ENCODE measurements at regions not wholly inside any gene's neighbourhood (a gene's known extent, or its start where the extent isn't known, plus 50 kb on each side); places are given as distances from the start of the nearest gene placed in this dataset.

DNA sequence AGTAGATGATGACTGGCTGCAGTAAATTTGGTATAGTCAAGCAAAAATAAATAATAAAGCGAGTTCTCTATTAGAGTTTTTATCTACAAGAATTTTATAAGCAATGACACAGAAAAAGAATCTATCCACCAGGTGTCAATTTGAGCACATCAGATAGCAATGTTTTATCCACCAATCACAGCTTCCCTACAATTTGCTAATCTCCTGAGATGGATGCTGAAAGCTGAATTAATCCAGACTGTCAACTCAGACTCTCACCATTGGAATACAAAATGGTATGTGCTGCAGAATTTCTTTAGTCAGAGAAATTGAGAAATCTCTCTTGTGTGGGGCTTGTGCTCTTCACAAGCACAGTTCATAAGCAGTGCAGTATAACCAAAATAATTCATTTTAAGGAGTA is 888.9 kb upstream of the GHITM start (continued):
- TF ChIP-seq, protein P1, sequence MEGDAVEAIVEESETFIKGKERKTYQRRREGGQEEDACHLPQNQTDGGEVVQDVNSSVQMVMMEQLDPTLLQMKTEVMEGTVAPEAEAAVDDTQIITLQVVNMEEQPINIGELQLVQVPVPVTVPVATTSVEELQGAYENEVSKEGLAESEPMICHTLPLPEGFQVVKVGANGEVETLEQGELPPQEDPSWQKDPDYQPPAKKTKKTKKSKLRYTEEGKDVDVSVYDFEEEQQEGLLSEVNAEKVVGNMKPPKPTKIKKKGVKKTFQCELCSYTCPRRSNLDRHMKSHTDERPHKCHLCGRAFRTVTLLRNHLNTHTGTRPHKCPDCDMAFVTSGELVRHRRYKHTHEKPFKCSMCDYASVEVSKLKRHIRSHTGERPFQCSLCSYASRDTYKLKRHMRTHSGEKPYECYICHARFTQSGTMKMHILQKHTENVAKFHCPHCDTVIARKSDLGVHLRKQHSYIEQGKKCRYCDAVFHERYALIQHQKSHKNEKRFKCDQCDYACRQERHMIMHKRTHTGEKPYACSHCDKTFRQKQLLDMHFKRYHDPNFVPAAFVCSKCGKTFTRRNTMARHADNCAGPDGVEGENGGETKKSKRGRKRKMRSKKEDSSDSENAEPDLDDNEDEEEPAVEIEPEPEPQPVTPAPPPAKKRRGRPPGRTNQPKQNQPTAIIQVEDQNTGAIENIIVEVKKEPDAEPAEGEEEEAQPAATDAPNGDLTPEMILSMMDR (IDR thresholded peaks at IDR 0.05): no peak
- no peak for TF ChIP-seq RAD21 (conservative IDR thresholded peaks at IDR 0.05 in 1 of 2, IDR thresholded peaks at IDR 0.05 in 1 of 2)

GRCh38 chr10:83252169-83252568 is 887.1 kb upstream of the GHITM start:
- no peak for TF ChIP-seq NPAS2 (CRISPR knock-in tag; IDR thresholded peaks at IDR 0.05; ENCODE audit: borderline replicate concordance)
- no peak for TF ChIP-seq MAX (IDR thresholded peaks at IDR 0.05)
- no peak for TF ChIP-seq PBX3 (IDR thresholded peaks at IDR 0.05)
- TF ChIP-seq, protein P2, sequence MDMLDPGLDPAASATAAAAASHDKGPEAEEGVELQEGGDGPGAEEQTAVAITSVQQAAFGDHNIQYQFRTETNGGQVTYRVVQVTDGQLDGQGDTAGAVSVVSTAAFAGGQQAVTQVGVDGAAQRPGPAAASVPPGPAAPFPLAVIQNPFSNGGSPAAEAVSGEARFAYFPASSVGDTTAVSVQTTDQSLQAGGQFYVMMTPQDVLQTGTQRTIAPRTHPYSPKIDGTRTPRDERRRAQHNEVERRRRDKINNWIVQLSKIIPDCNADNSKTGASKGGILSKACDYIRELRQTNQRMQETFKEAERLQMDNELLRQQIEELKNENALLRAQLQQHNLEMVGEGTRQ (IDR thresholded peaks at IDR 0.05): no peak
- TF ChIP-seq KDM1A (IDR thresholded peaks at IDR 0.05; ENCODE audit: low read depth): no peak
- TF ChIP-seq, protein P3, sequence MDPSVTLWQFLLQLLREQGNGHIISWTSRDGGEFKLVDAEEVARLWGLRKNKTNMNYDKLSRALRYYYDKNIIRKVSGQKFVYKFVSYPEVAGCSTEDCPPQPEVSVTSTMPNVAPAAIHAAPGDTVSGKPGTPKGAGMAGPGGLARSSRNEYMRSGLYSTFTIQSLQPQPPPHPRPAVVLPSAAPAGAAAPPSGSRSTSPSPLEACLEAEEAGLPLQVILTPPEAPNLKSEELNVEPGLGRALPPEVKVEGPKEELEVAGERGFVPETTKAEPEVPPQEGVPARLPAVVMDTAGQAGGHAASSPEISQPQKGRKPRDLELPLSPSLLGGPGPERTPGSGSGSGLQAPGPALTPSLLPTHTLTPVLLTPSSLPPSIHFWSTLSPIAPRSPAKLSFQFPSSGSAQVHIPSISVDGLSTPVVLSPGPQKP (IDR thresholded peaks at IDR 0.05; ENCODE audit: low read depth, low read length): no peak
- TF ChIP-seq RAD21 (conservative IDR thresholded peaks at IDR 0.05 in 1 of 2, IDR thresholded peaks at IDR 0.05 in 1 of 2): no peak
- no peak for TF ChIP-seq SREBF2 (IDR thresholded peaks at IDR 0.05)
- TF ChIP-seq CEBPB (IDR thresholded peaks at IDR 0.05): no peak
- no peak for TF ChIP-seq TFCP2L1 (CRISPR knock-in tag; IDR thresholded peaks at IDR 0.05)
- no peak for TF ChIP-seq NFE2L2 (conservative IDR thresholded peaks at IDR 0.05; ENCODE audit: low read length)
- TF ChIP-seq HOXA7 (CRISPR knock-in tag; IDR thresholded peaks at IDR 0.05): no peak
- no peak overlapping the region for H3K4me3 ChIP-seq
- ATAC-seq (no peak), DNase-seq (ENCODE audit: low read depth in 1 of 2, low spot score in 1 of 2) (no peak), FAIRE-seq (no peak)
- ChIA-PET CTCF (no interaction called here), POLR2A (no interaction called here)
- no peak overlapping the region for H3K27ac ChIP-seq
- no peaks in the 10 kb centered on the region for H3K4me1 ChIP-seq
- no peak overlapping the region for H3K4me2 ChIP-seq
- H3K9me3 ChIP-seq: peaks cover 7% of the 10 kb centered on the region; the same call in 1 of the 3 replicates
- WGBS (ENCODE audit: missing lambda C conversion rate): 1% methylated on average over 3 of the region's 3 CpGs

- no peak for ATAC-seq
- DNase-seq (ENCODE audit: low read depth in 1 of 2, low spot score in 1 of 2): no peak
- Histone ChIP-seq H3K4me3 (no peak overlapping the region), H3K4me1 (no peaks in the 10 kb centered on the region), H3K4me2 (no peak overlapping the region), H3K27ac (no peak overlapping the region), H3K9me3 (peaks cover 7% of the 10 kb centered on the region; the same call in 1 of the 3 replicates)
- FAIRE-seq: no peak
- TF ChIP-seq, protein P2 (IDR thresholded peaks at IDR 0.05): no peak
- TF ChIP-seq CEBPB (IDR thresholded peaks at IDR 0.05) (no peak), RAD21 (conservative IDR thresholded peaks at IDR 0.05 in 1 of 2, IDR thresholded peaks at IDR 0.05 in 1 of 2) (no peak), ZNF302 (CRISPR knock-in tag; IDR thresholded peaks at IDR 0.05) (no peak), SREBF2 (IDR thresholded peaks at IDR 0.05) (no peak), CHD2 (IDR thresholded peaks at IDR 0.05; ENCODE audit: low read length, partially characterized antibody) (no peak), TFCP2L1 (CRISPR knock-in tag; IDR thresholded peaks at IDR 0.05) (no peak), JUN (IDR thresholded peaks at IDR 0.05) (no peak), CBX2 (IDR thresholded peaks at IDR 0.05; ENCODE audit: borderline replicate concordance, low read depth) (no peak), JUNB (IDR thresholded peaks at IDR 0.05) (no peak), NR3C1 (IDR thresholded peaks at IDR 0.05) (no peak), HOXA7 (CRISPR knock-in tag; IDR thresholded peaks at IDR 0.05) (no peak)
- TF ChIP-seq, protein P4, sequence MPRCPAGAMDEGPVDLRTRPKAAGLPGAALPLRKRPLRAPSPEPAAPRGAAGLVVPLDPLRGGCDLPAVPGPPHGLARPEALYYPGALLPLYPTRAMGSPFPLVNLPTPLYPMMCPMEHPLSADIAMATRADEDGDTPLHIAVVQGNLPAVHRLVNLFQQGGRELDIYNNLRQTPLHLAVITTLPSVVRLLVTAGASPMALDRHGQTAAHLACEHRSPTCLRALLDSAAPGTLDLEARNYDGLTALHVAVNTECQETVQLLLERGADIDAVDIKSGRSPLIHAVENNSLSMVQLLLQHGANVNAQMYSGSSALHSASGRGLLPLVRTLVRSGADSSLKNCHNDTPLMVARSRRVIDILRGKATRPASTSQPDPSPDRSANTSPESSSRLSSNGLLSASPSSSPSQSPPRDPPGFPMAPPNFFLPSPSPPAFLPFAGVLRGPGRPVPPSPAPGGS (IDR thresholded peaks at IDR 0.05): no peak
- ChIA-PET POLR2A (no interaction called here), CTCF (no interaction called here)
These were observed 886.7 kb upstream of the GHITM start for GRCh38 chr10:83252596-83252995.

All from A549 (cell line).